NCI-H1417 (cell line): ENCODE measurements at regions not wholly inside any gene's neighbourhood (a gene's known extent, or its start where the extent isn't known, plus 50 kb on each side); places are given as distances from the start of the nearest gene placed in this dataset.
A peak's percentile ranks its signal among the peaks of the same experiment; 100 is the strongest.

ENCODE experiments used
- DNase-seq, 3 experiments: peaks; one replicate each; lab custom pipeline; 2025; lab: John Stamatoyannopoulos, UW

DNA sequence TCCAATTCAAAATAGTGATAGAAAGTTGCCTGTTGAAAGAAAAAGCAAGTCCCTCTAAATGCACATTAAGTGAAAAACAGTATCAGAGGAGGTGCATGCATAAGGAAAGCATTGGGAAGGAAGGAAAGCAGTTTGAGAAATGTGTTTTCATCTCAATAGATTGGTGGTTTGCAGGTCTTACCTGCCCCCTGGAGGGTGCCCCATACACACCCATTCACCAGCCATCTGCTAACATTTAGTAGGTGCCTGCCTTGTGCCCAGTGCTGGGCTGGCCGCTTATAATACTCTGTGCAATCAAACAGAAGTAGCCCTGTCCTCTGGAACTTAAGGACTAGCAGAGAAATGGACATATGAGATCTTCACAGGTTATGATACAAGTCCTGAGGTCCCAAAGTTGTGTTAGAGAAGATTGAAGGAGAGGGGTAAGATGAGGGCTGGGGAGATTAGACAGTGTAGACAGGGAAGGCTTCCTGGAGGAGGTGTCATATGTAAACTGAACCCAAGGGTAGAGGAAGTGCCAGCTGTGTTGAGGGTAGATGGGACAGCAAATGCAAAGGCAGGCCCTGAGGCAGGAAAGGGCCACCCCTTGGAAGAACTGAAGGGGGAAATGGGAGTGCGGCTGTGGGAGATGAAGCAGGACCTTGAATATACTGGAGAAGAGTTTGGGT is 184.2 kb downstream of the MN1 start:
- DNase-seq, result no peak

DNA sequence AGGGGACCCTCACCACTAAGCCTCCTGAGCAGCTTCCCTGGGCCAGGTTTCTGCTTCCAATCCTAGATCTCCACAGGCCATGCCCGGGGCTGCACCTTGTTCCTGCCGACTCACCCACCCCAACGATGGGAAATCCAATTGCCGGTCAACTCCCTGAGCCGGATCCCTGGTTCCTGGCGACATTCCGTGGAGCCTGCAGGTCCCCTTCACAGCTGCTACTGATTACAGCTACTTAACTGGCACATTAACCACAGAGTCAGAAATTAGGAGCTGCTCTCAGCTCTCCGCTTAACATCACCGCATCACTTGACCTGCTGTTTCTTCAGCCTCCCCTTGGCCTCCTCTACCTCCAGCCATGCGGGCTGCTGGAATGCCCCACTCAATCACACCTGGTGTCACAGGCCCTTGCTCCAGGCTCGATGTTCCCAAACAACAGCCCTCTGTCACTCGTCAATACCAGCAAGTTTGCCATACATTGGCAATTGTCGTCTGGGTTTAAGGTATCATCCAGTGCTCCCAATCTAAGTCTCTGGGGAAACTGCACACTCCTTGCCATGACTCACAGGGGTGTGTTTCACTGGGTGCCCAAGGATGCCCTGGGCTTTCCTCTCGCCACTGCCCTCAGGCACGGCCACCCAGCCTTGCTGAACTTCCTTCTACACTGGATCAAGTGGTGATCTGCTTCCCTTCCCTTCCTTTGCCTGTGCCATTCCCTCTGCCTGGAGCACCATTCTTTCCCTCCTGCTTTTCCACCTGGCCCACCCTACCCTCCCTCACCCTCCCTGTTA is 181.0 kb downstream of the MN1 start:
- DNase-seq, result no peak

DNA sequence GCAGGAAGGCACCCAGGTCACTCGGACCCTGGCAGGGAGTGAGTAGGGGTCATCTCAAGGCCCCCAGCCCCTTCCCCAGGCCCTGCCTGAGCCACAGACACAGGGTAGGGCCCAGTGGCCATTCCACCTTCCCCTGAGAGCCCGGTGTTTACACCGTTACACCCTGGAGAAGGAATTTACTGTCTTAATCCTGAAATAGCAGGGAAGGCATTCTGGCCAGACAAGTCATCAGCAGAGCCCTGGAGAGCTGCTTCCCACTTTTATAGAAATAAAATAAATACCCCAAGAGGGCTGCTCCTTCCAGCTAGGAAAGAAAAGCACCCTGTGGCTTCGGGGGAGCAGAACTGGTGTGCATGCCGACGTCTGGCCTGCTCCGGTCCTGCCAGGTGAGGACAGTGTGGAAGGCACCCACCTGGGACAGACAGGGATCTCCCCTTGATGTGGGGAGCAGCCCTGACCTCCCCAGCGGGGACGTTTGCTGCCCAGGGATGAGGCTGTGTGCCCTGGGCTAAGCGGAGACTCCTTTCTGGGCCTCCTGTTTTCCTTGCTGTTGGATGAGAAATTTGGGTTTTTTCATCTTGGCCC is 180.0 kb downstream of the MN1 start:
- no peak for DNase-seq

DNA sequence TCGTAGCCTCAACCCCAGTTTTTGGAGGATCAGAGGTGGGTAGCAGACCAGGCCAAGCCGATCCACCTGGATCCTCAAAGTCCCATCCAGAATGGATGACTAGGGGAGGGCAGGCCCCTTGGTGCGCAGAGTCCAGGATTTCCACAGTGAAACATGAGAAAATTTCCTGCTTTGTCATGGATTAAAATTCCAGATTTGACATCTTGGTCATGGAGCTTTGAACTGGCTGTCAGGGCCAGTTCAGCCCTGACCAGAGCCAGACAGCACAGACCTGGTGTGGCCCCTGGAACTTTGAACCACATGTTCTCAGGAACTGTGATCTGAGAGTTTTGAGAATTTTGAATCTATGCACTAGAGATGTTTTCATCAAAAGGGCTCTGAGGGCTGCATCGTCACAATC is 177.5 kb downstream of the MN1 start:
- DNase-seq, result no peak

DNA sequence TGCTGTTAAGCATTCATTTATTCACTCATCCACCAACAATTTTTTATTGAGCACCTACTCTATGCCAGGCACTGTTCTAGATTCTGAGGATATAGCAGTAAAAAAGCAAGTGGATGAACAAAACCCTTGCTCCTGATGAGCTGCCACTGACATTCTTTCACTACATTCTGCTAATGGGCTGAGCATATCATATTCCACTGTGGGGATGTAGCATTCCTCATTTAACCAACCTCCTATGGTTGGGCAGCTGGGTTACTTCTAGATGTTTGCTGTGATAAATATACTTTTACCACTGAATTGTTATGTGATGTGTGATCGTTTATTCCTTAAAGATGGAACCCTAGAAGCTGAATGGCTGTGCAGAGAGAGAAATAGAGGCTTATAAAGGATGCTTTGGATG is 176.9 kb downstream of the MN1 start:
- DNase-seq, result no peak

DNA sequence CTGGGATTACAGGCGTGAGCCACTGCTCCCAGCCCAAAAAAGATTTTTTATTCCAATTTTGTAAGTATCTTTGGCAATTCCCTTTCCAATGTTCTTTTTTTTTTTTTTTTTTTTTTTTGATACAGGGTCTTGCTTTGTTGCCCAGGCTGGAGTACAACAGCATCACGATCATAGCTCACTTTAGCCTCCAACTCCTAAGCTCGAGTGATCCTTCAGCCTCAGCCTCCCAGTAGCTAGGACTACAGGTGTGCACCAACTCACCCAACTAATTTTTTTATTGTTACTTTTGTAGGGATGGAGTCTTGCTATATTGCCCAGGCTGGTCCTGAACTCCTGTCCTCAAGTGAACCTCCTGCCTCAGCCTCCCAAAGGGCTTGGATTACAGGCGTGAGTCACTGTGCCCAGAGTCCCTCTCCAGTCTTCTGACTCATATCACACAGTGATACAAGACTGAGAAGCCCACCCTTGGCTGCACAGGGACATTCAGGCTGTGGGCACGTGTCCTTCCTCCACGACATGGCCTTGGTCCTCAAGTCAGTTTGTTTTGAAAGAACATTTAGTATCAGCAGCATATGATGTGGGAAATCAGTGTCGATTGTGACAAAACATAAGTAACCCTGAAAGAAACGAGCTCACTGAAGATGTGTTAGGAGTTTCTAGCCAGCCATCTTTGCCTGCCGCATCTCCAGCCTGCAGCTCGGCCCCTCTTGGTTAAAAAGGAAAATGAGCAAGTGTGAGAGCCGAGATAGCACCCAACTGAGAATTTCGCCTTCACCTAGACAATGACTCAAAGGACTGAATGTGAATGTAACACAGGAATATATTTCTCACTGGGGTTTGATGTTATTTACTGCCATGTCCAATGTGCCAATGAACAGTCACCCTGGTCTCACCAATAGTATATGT is 175.5 kb downstream of the MN1 start:
- DNase-seq, result no peak

DNA sequence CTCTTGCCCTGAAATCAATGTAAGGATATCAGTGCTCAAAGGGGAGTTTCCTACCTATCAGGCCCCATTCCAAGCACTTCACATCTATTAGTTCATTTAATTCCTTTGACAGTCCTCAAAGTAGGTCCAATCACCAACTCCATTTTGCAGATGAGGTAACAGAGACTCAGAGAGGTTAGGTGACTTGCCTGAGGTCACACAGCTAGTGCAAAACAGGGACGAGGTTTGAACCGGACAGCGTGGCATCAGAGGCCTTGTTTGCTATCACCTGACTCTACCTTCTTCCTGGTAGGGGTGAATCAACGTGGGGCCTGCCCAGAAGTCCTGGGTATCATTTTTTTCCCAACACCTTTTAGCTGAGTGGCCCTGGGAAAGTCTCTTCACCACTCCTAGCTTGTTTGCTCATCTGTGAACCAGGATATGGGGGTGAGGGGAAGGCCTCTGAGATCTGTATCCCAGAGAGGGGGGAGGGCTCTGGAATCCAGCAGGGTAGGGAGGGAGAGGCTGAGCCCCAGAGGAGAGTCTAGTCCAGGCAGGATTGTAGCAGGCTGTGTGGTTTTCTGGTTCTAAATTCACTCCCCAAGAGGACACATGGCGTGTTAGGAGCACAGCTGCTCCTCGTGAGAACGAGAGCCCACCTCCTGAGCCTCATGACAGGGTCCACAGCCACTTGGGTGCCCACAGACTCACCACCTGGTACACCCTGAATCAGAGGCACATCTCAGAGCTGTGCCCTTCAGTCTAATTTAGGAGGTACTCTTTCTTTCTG is 174.7 kb downstream of the MN1 start:
- DNase-seq, result no peak

DNA sequence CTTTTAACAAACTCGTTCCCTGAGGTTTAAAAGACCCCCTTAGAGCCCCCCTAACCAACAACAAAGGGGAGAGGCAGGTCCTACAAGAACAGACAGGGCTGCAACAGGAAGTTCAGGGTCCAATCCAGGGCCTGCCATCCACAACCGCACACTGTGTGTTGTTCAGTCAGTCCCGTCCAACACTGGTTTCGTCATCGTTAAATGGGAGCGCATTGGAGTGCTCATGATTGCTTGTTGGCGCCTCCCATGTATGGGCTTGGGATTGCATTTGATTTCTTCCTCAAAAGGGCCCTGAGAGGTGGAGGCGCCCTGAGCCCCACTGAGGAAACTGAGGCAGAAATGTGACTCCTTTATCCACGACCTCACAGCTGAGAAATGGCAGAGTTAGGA is 174.1 kb downstream of the MN1 start:
- no peak for DNase-seq

DNA sequence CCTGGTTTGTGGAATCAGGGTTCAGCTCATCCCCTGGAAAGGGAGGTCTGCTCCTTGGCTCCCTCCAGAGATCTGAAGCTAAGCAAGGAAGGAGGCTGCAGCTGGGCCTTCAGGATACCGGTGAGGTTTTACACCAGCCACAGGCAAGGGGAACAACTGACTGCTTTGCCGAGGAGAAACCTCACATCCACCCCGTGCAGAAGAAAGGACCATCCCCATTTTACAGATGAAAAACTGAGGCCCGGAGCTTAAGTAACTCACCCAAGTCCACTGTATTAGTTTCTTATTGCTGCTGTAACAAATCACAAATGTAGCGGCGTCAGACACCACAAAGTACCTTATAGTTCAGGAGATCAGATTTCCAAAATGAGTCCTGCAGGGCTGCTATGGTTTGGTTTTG is 173.7 kb downstream of the MN1 start:
- DNase-seq, result no peak

DNA sequence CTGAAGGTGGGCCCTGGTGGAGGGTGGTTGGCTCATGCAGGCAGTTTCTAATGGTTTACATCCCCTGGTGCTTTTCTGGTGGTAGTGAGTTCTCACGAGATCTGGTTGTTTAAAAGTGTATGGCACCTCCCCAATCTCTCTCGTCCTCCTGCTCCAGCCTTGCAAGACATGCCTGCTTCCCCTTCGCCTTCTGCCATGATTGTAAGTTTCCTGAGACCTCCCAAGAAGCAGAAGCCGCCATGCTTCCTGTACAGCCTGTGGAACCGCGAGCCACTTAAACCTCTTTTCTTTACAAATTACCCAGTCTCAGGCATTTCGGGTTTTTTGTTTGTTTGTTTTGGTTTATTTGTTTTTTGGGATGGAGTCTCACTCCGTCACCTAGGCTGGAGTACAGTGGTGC is 173.2 kb downstream of the MN1 start:
- DNase-seq, result no peak

DNA sequence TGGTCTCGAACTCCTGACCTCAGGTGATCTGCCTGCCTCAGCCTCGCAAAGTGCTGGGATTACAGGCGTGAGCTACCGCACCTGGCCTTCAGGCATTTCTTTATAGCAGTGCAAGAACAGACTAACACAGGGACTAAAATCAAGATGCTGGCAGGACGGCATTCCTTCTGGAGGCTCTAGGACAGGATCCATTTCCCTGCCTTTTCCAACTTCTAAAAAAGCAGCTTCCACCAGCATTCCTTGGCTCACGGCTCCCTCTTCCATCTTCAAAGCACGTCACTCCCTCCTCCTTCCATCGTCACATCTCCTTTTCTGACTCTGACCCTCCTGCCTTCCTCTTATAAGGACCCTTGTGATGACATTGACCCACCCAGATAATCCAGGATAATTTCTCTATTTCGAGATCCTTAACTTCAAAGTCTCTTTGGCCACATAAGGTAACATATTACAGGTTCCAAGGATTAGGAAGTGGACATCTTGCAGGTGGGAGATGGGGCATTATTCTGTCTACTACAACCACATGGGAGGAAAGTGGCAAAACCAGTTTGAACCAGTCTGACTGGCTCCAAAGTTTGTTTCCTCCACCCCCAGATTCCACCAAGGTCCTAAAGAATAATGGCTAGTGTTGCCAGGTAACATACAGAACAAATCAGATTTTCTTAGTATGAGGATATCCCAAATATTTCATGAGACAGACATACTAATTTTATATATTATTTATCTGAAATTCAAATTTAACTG is 172.5 kb downstream of the MN1 start:
- no peak for DNase-seq

DNA sequence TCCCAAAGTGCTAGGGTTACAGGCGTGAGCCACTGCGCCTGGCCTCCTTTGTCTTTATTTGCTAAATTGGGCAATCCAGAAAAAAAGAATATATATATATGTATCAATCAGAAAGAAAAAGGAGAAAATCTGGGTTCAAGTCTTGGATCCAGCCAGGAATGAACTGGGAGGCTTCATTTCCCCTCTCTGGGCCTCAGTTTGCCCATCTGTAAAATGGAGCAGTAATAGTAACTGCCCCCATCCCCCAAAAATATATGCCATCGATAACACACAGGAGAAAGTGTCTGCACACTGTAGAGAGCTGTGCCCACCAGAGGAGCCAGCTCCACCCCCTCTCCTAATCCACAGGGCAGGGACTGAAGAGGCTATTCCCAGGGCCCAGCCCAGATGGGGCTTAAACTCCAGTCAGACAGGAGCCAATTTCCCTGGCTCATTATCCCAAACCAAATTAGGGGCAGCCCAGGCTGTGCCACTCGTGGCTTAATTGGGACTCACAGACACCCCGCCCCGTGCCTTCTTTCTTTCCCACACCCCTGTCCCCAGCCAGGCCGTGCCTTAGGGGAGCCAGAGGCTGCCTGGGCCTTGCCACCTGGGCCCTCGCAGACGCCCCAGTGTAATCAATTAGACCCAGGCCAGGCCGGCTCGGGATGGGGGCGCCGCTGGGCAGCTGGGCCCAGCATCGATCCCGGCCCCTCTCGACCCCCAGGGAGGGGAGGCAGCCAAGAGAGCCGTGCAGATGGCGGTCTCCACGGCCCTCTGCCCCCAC is 171.5 kb downstream of the MN1 start:
- DNase-seq, result no peak

DNA sequence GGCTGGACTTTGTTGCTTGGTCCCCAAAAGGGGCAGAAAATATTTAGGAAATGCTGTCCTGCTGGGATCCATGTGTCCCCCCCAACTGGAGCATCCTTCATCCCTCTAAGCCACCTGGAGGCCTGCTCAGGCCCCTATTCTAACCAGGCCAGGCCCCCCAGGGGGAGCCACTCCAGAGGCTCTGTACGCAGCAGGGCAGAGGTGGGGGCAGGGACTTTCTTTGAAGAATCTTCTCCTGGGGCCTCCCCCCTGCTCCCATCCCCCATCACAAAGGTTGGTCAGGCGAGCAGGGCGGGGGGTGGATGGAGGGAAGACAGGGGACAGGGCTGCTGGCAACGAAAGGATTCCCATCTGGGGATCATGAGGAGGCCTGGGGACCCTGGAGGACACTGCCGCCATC is 170.8 kb downstream of the MN1 start:
- no peak for DNase-seq

DNA sequence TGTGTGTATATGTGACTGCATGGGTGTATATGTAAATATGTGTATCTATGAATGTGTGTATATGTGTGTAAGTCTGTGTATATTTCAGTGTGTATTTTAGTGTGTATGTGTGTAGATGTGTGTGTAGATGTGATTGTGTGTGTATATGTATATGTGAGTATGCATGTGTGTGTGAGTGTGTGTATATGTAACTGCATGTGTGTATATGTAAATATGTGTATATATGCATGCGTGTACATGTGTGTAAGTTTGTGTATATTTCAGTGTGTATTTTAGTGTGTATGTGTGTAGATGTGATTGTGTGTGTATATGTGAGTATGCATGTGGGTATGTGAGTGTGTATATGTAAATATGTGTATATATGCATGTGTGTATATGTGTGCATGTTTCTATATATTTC is 169.9 kb downstream of the MN1 start:
- DNase-seq, result no peak

DNA sequence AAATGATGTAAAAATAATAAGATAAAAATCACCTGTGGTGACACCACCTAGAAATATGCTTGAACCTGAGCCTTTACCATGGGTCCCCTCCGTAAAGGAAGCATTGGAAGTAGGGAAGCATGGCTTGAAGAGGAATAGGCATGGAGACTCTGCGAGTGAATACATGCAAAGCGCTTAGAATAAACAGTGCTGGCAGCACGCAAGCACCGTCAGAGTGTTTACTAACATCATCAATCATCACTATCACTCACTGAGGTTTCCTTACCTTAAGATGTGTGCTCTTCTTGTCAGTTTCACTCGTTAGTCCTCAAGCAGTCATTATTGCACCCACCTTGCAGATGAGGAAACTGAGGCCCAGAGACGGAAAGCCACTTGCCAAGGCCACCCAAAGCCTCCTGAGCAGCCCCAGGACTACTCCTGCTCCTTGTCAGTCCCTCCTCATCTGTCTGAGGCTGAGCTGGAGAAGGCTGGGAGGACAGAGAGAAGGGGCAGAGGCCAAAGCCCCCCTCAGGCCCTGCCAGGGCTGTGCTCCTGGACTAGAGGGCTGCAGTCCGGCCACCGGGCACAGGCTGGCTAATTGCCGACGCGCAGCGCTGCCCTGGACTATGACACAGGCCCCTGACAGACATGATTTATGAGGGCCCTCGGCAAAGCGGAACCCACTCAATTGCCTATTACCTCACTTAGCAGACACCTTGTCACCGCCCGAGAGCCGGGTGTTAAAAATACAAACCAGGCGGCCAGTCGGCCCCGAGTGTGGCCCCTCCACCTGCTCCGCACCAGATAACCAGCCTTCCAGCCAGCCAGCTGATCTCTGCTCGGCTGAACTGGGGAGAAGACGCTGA is 168.9 kb downstream of the MN1 start:
- peak in 2 of 3 experiments; percentile 20 to 70 for DNase-seq

DNA sequence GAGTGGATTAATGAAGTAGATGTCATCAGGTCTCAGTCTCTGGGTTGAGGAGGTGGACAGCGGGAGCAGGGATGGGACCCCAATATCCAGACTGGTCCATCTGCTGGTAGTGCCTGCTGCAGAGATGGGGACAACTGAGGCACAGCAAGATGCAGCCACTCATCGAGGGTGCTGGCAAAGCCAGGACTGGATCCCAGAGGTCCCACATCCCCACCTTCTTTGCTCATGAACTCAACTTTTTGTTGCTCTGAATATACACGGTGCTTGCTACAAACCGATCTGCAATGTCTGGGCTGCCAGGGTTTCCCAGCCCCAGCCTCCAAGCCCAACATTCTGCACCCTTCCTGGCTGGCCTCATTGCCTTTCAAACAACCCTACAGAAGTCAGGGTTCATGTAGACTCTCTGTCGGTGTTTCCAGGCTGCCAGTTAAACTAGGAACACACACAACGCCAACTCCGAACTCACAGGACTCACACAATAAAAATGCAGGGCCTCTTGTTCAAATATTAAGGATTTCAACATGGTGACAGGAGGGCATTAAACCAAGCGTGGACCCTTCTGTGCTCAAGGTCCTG is 168.2 kb downstream of the MN1 start:
- no peak for DNase-seq

DNA sequence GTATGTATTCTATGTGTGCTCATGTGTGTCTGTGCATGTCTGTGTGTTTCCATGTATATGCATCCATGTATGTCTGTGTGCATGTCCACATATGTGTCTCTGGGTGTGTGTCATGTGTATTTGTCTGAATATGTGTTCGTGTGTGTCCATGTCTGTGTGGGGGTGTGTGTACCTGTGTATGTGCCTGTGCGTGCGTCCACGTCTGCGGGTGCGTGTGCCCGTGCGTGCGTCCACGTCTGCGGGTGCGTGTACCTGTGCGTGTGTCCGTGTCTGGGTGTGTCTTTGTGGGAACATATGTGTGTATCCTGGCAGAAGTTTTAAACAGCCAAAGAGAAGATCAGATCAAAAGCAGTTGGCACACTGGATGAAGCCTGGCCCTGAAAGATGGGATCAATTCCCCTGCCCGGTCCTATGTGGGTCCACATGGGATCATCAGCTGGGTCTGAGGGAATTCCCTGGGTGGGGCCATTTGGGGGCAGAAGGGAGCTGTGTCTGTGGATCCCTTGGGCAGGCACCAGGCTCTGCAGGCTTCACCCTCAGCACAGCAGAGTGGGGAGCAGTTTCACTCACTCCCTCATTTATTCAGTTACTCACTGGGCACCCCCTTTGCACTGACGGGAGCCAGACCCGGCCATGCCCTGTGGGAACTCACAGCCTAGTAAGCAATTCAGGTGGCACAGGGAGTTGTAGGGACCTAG is 167.4 kb downstream of the MN1 start:
- DNase-seq, result no peak

DNA sequence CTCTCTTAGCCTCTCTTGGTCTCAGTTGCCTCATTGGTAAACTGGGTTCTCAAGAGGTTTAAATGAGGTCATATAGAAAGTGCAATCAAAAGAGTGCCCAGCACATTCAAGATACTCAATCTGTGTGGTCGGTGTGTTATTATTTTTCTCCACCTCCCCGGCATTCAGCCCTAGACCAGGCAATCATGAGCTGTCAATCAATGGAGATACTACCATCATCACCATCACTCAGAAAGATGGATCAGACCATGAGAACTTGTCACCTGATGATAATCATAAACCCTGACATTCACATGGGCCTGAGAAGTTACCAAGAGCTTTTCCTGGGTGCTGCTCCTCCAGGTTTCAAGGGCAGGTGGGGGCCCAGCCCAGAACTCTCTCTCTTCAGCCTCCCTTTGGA is 166.1 kb downstream of the MN1 start:
- DNase-seq, result no peak
